ENCODE measurements at regions not wholly inside any gene's neighbourhood (a gene's known extent, or its start where the extent isn't known, plus 50 kb on each side); places are given as distances from the start of the nearest gene placed in this dataset.

DNA sequence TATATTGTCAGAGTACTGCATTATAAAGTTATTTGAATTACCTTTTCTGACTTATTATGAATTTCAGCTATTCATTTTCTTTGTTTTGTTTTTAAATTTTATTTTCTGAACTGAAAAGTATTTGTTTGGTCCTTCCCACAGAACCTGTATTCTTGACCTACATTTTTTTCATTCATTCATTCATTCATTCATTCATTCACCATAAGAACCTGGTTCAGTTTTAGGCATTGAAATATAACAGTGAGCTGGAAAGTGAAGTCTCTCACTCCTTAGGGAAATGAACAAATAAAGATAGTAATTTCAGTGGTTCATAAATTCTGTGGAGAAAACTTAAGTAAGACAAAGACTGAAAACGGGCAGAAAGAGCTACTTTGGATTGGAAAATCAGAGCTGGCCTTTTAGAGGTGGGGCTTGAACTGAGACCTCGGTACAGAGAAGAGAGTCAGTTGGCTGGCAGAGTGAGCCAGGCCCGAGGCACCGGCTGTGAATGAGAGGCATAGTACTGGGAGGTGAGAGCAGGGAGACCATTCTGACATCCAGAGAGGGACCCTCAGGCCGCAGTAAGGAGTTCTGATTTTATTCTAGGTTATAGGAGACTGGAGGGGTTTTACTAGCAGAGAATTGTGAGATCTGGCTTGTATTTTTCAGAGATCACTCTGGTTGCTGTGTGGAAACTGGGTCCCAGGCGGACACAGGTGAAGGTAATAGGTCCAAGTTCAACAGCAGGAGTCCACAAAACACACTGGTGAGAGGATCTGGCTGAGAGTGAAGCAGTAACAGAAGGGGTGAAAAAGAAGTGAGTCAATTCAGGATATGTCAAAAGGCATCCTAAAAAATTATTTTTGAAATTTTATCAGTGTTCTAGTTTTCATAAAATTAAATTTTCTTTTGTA, 75.8 kb upstream of the FN1 start:
- H2BK12ac ChIP-seq (ENCODE audit: low read depth, low read length), result no peak overlapping the region
- H2AK5ac ChIP-seq (ENCODE audit: low read depth, low read length), result no peak overlapping the region
- no peak overlapping the region for H3K14ac ChIP-seq (ENCODE audit: insufficient read length)
- FAIRE-seq (no peak), DNase-seq (ENCODE audit: low read depth in 1 of 2, low spot score in 2 of 2) (no peak)
- no peak overlapping the region for H3K23ac ChIP-seq (ENCODE audit: insufficient read length)
- H2AFZ ChIP-seq (ENCODE audit: low read length), result peak overlapping the region; percentile 98; the same call in 1 of the 2 replicates
- H2BK5ac ChIP-seq (ENCODE audit: low read depth, low read length), result no peak overlapping the region
- H3K4me1 ChIP-seq (replicated peaks in 1 of 4; ENCODE audit: control insufficient read depth in 3 of 4, insufficient read depth in 4 of 4, low read length in 3 of 4), result no peaks in the 10 kb centered on the region
- ChIA-PET POLR2A (ENCODE audit: partially characterized antibody) (no interaction called here), CTCF (ENCODE audit: partially characterized antibody) (interaction anchor here (0.6 kb wide), 1 partner anchor 294 kb away, joined by 3 read pairs; no protein-coding TSS in a partner anchor)
- WGBS, 2 experiments (ENCODE audit: extremely low coverage in 1 of 2, insufficient coverage in 1 of 2, insufficient read length in 1 of 2, insufficient replicate concordance in 2 of 2, low coverage in 1 of 2, low lambda C conversion rate in 2 of 2, missing lambda C conversion rate in 1 of 2), result 91% methylated on average over 6 of the region's 6 CpGs; no CpG with 5 or more reads in 1 of the 2 experiments
- H4K20me1 ChIP-seq (replicated peaks in 1 of 2; ENCODE audit: control insufficient read depth in 1 of 2, insufficient read depth in 2 of 2, low read length in 2 of 2), result no peaks in the 10 kb centered on the region
- no peak overlapping the region for H2BK15ac ChIP-seq (ENCODE audit: low read length)
- no peaks in the 10 kb centered on the region for H3K36me3 ChIP-seq (ENCODE audit: control insufficient read depth in 2 of 4, insufficient read depth in 4 of 4, low read length in 3 of 4)
- H3K18ac ChIP-seq (ENCODE audit: extremely low read depth, low read length), result no peak overlapping the region
- no peaks in the 10 kb centered on the region for H3K79me1 ChIP-seq (ENCODE audit: low read depth, low read length)
- H3K56ac ChIP-seq (replicated peaks; ENCODE audit: insufficient read length, low read depth, low read length), result no peak overlapping the region
- H3K9ac ChIP-seq (replicated peaks in 1 of 4; ENCODE audit: extremely low read depth in 1 of 4, low read depth in 3 of 4, low read length in 3 of 4), result no peak overlapping the region
- no peak overlapping the region for H3K27ac ChIP-seq (ENCODE audit: low read depth, low read length)
- H4K8ac ChIP-seq (ENCODE audit: extremely low read depth, insufficient read depth, low read length), result no peak overlapping the region
- TF ChIP-seq RAD21 (IDR thresholded peaks at IDR 0.05 in 1 of 2, conservative IDR thresholded peaks at IDR 0.05 in 1 of 2; ENCODE audit: low read depth in 2 of 2, low read length in 2 of 2), result no peak
- TF ChIP-seq, protein P1, sequence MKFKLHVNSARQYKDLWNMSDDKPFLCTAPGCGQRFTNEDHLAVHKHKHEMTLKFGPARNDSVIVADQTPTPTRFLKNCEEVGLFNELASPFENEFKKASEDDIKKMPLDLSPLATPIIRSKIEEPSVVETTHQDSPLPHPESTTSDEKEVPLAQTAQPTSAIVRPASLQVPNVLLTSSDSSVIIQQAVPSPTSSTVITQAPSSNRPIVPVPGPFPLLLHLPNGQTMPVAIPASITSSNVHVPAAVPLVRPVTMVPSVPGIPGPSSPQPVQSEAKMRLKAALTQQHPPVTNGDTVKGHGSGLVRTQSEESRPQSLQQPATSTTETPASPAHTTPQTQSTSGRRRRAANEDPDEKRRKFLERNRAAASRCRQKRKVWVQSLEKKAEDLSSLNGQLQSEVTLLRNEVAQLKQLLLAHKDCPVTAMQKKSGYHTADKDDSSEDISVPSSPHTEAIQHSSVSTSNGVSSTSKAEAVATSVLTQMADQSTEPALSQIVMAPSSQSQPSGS (IDR thresholded peaks at IDR 0.05; ENCODE audit: low read length), result no peak
- TF ChIP-seq SP1 (IDR thresholded peaks at IDR 0.05; ENCODE audit: low read depth, low read length), result no peak
- no peak for TF ChIP-seq CEBPB (IDR thresholded peaks at IDR 0.05; ENCODE audit: low read depth, low read length)
- no peak for TF ChIP-seq RFX5 (IDR thresholded peaks at IDR 0.05; ENCODE audit: borderline replicate concordance, low read depth, low read length)
- no peak for TF ChIP-seq POU5F1 (IDR thresholded peaks at IDR 0.05; ENCODE audit: low read depth, low read length)
- TF ChIP-seq JUND (IDR thresholded peaks at IDR 0.05; ENCODE audit: low read length), result no peak
- H3K79me2 ChIP-seq (ENCODE audit: control insufficient read depth in 1 of 2, insufficient read depth in 2 of 2, low read length in 2 of 2), result no peaks in the 10 kb centered on the region
- H2BK20ac ChIP-seq (ENCODE audit: low read length), result no peak overlapping the region
- H3K27me3 ChIP-seq (replicated peaks in 1 of 4; ENCODE audit: control insufficient read depth in 3 of 4, extremely low read depth in 1 of 4, insufficient read depth in 3 of 4, low read length in 3 of 4), result no peaks in the 10 kb centered on the region
- H3K4me3 ChIP-seq (ENCODE audit: extremely low read depth in 1 of 4, insufficient read depth in 2 of 4, low read depth in 3 of 4, low read length in 4 of 4), result no peak overlapping the region
- H3K9me3 ChIP-seq (ENCODE audit: insufficient read depth in 2 of 2, low read depth in 1 of 2, low read length in 1 of 2), result no peaks in the 10 kb centered on the region
- H3K4me2 ChIP-seq (ENCODE audit: insufficient read depth in 1 of 2, low read depth in 2 of 2, low read length in 2 of 2), result no peak overlapping the region
- H3K4ac ChIP-seq (replicated peaks; ENCODE audit: insufficient read length, low read depth, low read length), result no peak overlapping the region
- H4K91ac ChIP-seq (replicated peaks; ENCODE audit: insufficient read length, low read length), result no peak overlapping the region
- H3K23me2 ChIP-seq (ENCODE audit: low read depth, low read length), result no peaks in the 10 kb centered on the region
- no peak overlapping the region for H2BK120ac ChIP-seq (replicated peaks; ENCODE audit: low read depth, low read length)
- no peak overlapping the region for H4K5ac ChIP-seq (ENCODE audit: insufficient read length, low read depth, low read length)

Measured in H1 (cell line).